HG02642 (cell line): ENCODE measurements at regions not wholly inside any gene's neighbourhood (a gene's known extent, or its start where the extent isn't known, plus 50 kb on each side); places are given as distances from the start of the nearest gene placed in this dataset.
"Not testable (repeated sequence)": the region's sequence is repeated elsewhere in the genome, so short reads cannot be mapped to it uniquely, and the experiment has no call there.

Experiments used
- ATAC-seq: cut with Tn5 transposase; IDR thresholded peaks from one replicate; pipeline ENCODE4 v1.9.1; 2021; ENCODE audit warnings: mild to moderate bottlenecking; ENCODE audit not compliant: unreplicated experiment, poor library complexity

- not testable (repeated sequence) for ATAC-seq
Observed at GRCh38 chr2:111595072-111595471, 288.9 kb downstream of the ANAPC1 start.

- ATAC-seq, result not testable (repeated sequence)
Observed at GRCh38 chr2:111596808-111597705, 286.9 kb downstream of the ANAPC1 start.

GRCh38 chr2:111598944-111599343 lies 285.0 kb downstream of the ANAPC1 start:
- not testable (repeated sequence) for ATAC-seq

- not testable (repeated sequence) for ATAC-seq
Observed at GRCh38 chr2:111602259-111602658, 281.7 kb downstream of the ANAPC1 start.

- not testable (repeated sequence) for ATAC-seq
Observed at GRCh38 chr2:111605798-111606197, 278.2 kb downstream of the ANAPC1 start.

- not testable (repeated sequence) for ATAC-seq
Observed at GRCh38 chr2:111606632-111607031, 277.4 kb downstream of the ANAPC1 start.

- ATAC-seq, result not testable (repeated sequence)
Observed at GRCh38 chr2:111609146-111609844, 274.7 kb downstream of the ANAPC1 start.

- ATAC-seq, result not testable (repeated sequence)
Observed at GRCh38 chr2:111610035-111610434, 274.0 kb downstream of the ANAPC1 start.

- no peak for ATAC-seq
Observed at GRCh38 chr2:111616651-111617218, 267.3 kb downstream of the ANAPC1 start.

- no peak for ATAC-seq
Observed at GRCh38 chr2:111617299-111618225, 266.4 kb downstream of the ANAPC1 start.

GRCh38 chr2:111618226-111618977 lies 265.6 kb downstream of the ANAPC1 start:
- no peak for ATAC-seq

- no peak for ATAC-seq
Observed at GRCh38 chr2:111618978-111619902, 264.8 kb downstream of the ANAPC1 start.

- ATAC-seq, result no peak
Observed at GRCh38 chr2:111620281-111620680, 263.7 kb downstream of the ANAPC1 start.

- no peak for ATAC-seq
Observed at GRCh38 chr2:111622859-111623258, 261.1 kb downstream of the ANAPC1 start.

- ATAC-seq, result no peak
Observed at GRCh38 chr2:111623380-111623779, 260.6 kb downstream of the ANAPC1 start.

- ATAC-seq, result no peak
Observed at GRCh38 chr2:111624411-111625156, 259.4 kb downstream of the ANAPC1 start.

- not testable (repeated sequence) for ATAC-seq
Observed at GRCh38 chr2:111625157-111625537, 258.8 kb downstream of the ANAPC1 start.
